IPS DF 19.7 (cell line): ENCODE measurements at regions not wholly inside any gene's neighbourhood (a gene's known extent, or its start where the extent isn't known, plus 50 kb on each side); places are given as distances from the start of the nearest gene placed in this dataset.
"Not testable (repeated sequence)": the region's sequence is repeated elsewhere in the genome, so short reads cannot be mapped to it uniquely, and the experiment has no call there.

Source experiments
- DNase-seq: peaks from one replicate; pipeline ENCODE4 v3.0.0-alpha.2; 2013; ENCODE audit warnings: low read depth, low spot score

DNA sequence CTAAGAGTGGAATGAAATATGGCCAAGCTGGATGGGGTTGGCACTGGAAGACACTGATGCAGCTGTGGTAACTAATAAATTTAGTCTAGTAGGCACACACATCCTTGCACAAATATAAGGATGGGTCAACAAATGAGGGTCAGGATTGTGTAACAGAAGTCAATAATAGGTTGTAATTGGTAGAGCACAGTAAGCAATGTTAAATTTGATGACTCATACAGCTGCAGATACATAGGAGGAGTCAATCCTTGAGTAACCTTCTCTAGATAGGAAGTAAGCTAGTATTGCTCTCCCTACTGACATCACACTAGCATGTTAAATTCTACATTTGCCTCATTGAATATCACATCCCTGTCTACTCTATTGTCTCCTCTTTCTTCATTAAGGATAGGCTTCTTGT lies 332.1 kb downstream of the PTPRC start:
- DNase-seq = no peak

DNA sequence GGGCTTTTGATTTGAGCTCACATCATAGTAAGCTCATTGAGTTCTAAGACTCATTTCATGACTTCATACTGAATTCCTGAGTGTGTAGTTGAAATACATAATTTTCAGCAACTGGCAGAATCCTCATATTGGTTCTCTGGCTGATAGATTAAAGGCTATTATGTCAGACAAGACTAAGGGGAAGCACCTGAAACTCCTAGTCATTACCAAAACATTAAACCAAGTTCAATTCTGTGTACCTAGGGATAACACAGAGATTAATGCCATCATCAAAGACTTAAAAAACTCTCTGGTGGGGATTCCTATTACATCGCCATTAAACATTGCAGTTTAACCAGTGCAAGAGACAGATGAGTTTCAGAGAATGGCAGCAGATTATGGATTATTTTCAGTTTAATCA lies 339.1 kb downstream of the PTPRC start:
- DNase-seq = no peak

DNA sequence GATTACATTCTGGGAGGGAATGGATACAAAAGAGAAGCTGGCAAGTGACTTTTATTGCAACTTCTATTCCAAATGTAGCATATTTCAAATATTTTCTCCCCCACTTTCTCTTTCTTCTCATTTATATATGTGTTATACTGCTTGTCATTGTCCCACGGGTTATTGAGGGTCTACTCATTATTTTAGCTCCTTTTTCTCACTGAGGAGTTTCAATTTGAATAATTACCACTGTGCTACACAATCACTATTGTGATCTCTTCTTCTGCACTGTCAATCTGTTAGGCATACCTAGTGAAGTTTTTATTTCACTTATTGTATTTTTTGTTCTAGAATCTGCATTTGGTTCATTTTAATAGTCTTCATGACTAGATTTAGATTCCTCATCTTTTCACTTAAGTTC lies 339.7 kb downstream of the PTPRC start:
- DNase-seq = no peak

DNA sequence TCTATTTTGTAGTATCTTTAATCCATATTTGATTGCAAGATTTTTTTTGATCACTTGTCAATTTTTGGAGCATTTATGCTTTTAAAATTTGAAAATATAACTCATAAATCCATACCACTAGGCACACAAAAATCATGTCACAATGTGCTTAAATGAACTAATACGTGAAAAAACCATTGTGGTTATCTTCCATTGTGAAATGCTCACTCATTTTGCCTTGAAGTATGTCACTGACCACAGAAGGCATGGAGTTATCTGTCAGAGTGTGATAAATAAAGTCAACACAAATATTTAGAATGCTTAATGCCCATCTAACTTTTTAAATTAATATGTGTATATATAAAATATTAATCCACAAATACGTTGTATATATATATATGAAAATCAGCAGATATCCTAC lies 347.2 kb downstream of the PTPRC start:
- no peak for DNase-seq

DNA sequence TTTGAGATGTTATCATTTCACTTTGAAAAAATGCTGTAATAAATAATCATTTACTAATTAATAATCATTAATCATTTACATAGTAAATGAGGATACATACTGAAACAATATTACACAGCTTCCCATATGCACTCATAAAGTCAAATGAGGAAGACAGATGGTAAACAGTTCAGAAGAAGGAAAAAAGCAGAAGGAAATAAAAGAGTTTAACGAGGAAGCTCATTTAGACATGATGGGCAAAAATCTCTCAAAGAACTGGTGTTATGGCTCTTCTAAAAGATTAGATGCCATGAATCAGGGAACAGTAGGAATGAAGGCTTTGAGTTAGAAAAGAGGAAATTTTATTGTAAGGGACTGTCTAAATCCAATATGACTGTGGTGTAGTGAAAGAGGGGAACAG lies 347.6 kb downstream of the PTPRC start:
- DNase-seq = no peak

DNA sequence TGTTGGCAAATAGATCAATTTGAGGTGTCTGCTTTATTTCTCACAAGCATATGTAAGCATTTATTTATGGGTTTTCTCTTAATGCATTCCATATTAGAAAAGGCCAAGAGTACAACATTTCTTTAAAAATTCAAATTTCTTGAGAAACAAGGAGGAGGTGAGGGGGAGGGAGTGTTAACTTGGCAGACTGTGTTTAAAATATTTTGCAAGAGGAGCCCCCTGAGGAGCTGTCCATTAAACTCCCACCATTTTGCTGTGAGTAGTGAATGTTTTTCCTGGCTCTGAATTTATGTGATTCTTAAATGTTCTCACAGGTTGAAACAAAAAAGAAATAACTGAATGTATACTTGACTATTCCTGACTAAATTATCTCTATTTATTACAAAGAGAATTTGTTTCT lies 363.8 kb downstream of the PTPRC start:
- no peak for DNase-seq

DNA sequence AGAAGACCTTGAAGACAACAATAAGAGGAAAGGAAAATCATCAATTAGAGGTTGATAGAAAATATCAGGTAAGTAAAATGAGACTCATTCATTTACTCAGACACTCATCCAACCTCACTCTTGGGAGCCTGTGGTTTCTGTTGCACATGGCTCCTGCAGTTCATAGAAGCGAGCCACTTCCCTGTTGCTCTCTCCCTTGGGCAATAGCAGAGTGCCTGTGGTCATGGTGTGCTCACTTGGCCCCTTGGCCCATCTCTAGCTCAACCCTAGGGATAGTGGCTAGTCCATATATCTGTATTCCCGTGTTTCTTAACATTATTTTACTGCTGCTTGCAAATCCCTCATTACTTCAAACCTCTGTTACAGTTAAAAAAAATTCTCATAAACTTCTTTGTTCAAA lies 368.6 kb downstream of the PTPRC start:
- no peak for DNase-seq

DNA sequence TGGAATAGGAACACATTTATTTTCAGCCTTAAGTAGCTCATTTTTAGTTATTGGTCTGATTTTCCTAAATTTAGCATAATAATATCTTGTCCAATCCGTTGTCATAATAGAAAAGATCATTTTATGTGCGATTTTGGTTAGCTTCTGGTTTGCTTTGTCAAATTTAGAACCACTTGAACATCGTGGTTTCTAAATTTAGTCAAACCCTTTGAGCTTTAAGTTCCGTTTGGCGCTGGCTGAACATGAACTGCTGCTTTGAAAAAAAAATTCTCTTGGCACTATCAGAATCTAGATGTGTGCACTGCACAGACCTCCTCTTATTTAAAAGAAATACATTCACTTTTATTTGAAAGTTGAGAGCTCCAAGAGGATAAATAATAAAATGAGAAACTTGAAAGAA lies 370.6 kb downstream of the PTPRC start:
- DNase-seq = no peak

DNA sequence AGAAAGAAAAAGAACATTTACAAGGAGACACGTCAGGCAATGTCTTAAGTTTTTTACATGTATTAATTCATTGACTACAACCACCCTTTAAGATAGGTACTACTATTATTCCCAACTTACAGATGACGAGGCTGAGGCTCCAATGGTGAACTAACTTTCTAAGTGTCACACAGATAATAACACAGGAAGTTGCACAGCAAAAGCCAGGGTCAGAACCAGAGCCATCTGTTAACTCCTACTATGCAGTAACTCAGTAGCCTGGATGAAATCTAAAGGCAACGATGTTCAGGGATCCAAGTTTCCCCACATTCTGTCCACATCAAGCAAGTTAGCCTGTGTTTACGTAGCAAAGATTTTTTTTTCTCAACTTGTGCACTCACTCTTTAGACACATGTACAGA lies 371.7 kb downstream of the PTPRC start:
- no peak for DNase-seq

DNA sequence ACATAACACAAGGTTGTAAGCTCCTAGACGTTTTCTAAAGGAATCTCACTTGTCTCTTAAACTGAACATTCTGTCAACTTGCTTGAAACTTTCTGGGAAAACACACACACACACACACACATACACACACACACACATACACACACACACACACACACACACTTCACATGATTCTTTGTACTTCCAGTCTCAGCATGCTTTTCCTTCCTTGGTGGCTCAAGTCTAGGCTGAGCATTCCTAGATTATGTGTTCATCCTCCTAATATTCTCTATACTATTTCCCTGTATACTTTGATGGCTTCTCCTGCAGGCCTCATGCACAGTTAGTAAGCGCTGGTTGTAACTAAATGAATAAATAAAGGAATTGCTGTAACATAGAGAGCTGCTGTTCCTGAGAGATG lies 372.1 kb downstream of the PTPRC start:
- DNase-seq = no peak

DNA sequence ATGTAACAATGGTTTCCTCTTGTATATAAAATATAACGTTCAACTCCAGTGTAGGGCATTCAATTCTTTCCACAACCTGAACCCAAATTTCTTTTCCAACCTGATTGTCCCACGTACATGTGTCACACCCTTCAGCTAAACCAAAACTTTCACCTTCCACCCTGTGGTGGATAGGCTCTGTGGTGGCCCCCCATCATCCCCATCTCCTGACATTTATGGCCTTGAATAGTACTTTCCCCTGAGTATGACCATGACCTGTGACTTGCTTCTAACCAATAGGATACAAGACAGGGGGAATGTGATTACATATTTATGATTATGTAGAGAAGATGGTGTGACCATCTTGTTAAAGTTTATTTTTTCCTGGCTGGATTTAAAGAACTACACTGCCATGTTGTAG lies 377.0 kb downstream of the PTPRC start:
- DNase-seq = no peak

DNA sequence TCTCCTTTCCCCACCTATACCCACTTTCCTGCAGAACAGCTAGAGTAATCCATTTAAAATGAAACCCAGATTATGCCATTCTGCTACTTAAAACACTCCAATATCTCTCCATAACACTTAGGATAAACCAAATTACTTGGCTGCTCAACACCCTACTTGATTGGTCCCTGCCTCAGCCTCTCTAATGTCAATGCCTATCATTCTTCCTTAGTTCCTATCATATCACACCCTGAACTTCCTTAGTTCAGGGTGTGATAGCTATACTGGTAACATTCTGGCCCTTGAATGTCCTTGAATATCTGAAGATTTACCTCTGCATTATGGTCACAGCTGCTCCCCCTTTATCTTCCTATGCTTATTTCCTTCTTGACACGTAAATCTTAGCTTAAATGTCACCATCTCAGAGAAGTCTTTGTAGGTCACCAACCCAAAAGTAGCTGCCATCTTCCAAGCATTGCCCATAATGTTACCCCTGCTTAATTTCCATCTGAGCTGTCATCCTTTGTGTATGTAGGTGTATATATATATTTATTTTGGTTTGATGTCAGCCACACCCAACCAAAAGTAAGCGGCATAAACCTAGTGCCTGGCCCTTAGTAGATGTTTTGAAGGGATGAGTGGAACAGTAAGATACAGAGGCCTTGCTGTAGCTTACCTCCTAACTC lies 379.8 kb downstream of the PTPRC start:
- no peak for DNase-seq

DNA sequence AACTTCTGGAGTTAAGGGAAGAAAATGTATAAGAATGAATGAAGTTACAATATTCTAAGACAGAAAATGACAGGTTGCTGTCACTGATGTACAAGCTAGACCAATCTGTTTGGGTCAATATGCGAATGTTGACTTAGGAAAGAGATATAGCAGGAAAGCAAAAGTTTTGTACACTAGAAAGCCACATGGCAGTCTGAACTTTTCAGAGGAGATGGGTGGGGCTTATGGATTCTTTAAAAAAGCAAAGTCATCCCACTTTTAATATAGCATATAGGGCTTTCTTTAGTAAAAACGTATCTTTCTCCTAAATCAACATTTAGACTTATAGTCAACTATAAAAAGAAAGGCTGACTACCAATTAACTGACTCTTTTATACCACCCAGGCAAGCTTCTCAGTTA lies 381.2 kb downstream of the PTPRC start:
- DNase-seq = no peak

DNA sequence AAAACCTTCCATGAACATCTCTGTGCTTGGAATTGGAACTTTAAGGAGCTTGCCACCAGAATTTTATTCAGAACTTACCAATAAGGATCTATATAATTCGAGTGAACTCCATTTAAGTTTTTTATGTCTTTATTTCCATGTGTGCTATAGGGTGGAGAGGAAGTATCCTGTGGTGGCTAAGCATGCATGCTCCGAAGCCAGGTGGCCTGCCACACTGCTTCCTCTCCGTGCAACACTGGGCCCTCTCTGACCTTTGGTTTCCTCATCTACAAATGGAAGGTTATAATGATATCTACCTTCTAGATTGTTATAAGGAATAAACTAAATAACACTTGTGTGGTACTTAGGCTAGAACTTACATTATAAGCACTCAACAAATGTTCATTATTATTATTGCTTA lies 382.1 kb downstream of the PTPRC start:
- no peak for DNase-seq

DNA sequence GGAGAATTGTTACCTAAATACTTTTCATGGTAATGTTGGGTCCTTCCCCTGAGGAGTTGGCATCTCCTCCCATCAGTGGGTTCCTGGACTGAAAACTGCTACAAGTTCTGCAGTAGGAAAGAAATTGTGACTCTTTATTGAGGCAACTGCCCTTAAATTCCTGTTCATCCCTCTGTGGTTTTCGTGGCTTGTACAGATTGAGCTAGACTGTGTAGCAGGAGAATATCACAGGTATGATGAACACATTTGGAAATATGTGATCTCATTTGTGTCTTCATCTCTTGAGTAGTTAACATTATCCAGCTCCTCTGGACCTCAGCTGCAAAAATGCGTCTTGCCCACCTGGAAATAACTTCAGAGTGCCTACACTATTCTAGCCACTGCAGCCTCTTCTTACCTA lies 390.6 kb downstream of the PTPRC start:
- DNase-seq = no peak

DNA sequence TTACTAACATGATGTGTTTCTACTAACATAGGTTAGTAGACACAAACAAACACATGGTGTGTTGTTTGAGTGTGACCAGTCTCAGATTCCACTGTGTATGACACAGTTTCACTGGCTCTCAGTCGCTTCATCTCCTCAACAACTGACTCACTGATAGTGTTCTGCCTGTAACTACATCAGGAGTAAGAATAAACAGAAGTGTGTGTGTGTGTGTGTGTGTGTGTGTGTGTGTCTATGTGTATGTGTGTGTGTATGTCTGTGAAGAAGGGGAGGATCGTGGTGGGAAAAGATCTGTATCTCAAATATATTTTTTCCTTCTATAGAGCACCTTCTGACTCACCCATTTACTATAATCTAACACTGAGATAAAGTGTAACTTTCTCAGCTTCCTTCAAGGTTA lies 391.0 kb downstream of the PTPRC start:
- DNase-seq = no peak

DNA sequence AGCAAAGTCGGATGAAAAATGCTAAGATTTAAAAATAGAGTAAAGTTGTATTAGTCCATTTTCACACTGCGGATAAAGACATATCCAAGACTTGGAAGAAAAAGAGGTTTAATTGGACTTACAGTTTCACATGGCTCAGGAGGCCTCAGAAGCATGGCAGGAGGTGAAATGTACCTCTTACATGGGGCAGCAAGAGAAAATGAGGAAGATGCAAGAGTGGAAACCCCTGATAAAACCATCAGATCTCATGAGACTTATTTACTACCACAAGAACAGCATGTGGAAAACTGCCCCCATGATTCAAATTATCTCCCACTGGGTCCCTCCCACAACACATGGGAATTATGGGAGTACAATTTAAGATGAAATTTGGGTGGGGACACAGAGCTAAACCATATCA lies 391.7 kb downstream of the PTPRC start:
- DNase-seq = not testable (repeated sequence)

DNA sequence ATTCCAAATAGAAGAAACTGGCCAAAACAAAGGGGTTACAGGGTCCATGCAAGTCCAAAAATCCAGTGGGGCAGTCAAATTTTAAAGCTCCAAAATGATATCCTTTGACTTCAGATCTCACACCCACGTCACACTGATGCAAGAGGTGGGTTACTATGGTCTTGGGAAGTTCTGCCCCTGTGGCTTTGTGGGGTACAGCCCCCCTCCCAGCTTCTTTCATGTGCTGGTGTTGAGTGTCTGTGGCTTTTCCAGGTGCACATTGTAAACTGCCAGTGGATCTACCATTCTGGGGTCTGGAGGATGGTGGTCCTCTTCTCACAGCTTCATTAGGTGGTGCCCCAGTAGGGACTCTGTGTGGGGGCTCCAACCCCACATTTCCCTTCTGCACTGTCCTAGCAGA lies 392.3 kb downstream of the PTPRC start:
- DNase-seq = not testable (repeated sequence)

DNA sequence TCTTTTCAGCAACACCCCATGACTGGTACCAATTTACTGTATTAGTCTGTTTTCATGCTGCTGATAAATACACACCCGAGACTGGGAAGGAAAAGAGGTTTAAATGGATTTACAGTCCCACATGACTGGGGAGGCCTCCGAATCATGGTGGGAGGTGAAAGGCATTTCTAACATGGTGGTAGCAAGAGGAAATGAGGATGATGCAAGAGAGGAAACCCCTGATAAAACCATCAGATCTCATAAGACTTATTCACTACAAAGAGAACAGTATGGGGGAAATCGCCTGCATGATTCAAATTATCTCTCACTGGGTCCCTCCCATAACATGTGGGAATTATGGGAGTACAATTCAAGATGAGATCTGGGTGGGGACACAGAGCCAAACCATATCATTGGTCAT lies 393.6 kb downstream of the PTPRC start:
- DNase-seq = not testable (repeated sequence)

DNA sequence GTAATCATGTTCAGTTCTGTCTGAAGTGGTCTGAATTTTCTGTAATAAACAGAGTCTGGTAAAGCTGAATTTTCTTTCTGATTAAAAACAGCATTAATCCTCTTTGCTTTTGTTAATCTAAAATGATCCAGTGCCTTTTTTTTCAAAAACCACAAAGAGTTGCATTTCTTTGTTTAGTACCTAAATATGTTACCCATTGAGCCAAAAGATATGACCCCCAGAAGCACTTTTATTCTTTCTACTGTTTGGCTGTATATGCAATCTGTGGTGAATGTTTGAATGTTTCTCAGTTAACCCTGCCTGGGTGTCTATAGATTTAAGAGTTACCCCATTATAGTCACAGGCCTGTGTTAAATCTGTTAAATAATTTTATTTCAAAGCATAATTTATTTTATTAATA lies 394.8 kb downstream of the PTPRC start:
- DNase-seq = no peak

DNA sequence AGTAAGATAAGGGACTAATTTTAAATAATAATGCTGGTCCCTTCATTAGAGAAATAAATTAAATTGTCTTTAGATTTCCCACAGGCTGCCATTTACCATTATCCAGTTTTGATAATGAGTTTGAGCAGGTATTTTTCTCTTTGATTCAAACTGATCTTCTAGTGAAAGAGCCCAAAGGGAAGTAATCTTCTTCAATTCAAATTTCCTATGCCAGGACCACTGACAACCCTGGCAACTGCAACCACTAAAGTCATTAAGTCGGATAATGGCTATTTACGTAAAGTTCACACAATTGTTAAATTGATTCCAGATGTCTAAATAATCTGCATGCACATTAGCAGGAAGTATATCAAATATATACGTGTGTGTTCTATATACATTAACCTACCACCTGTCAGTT lies 399.3 kb downstream of the PTPRC start:
- no peak for DNase-seq

DNA sequence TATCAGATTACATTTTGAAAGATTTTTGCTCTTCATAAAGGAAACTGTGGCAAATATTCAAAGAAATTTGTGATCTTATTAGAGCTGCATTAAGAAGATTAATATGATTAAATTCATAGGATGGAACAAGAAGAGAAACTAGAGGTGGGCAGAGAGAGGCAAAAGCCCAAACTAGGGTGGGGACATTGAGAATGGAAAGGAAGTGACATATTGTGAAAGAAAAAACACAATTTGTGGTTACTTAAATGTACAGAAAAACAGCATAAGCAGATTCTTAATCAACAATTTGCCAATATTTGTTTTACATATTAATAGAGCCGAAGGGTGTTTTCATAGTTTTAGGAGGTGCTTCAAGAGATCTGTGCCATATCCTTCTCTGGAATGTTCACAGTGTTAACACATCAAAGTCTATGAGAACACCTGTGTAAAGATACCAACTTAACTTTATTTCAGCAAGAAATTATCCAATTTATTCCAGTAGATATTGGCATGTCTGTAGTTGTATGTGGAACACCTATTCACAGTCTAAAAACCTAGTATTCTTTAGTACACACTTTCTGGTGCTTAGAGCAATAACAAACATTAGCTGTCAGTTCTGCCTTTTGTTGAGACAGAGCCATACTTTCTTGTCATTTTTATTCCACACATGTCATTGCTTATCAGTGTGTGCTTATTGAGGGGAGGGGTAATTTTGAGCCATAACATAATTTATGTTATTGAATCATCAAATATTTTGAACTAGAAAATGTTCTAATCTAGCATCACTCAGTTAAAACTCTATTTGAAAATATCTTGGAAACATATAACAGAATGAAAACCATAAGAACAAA lies 401.5 kb downstream of the PTPRC start:
- DNase-seq = no peak

DNA sequence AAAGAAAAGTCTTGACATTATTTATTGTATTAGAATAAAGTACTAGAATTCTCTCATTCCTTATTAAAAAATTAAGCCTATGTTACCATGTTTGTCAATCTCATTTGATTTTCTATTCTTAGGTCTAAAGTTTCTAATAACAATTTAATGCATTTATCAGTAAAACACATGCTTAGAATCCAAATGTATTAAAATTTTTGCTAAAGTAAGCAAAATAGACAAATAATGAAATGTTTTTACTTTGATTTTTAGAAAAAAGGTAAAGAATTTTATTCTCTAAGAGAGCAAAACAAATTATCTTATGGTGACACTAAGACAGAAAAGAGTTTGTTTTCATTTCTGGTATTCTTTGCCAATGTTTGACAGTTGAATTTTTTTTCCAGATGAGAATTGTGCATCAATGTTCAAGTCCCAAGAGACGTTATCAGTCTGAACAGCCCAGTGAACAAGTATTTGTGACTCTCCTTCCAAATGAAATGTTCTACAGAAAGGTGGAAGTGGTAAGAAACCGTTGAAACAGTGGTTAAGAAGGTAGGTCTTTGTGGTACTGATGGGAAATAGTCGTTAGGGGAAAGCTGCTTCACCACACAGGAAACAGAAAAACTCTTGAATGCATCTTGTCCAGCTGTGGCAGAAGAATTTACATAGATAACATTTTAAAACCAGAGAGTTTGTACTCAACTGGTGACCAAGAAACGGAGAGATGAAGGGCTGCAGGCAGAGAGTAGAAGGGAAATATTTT lies 402.5 kb downstream of the PTPRC start:
- no peak for DNase-seq
